ENCODE measurements at regions not wholly inside any gene's neighbourhood (a gene's known extent, or its start where the extent isn't known, plus 50 kb on each side); places are given as distances from the start of the nearest gene placed in this dataset.

GRCh38 chr1:172810480-172811175 lies 151.7 kb downstream of the FASLG start:
- ChIA-PET CTCF (no interaction called here), POLR2A (no interaction called here)
- no TSS peak for BruUV-seq (replicated peaks)
- H3K4me1 Mint-ChIP-seq (ENCODE audit: low read depth, unreplicated experiment): no peaks in the 10 kb centered on the region
- H3K36me3 ChIP-seq (ENCODE audit: control insufficient read depth, insufficient read depth, low read length): no peaks in the 10 kb centered on the region
- H3K27me3 Mint-ChIP-seq (ENCODE audit: insufficient read depth, unreplicated experiment): no peaks in the 10 kb centered on the region
- H3K27ac Mint-ChIP-seq (ENCODE audit: unreplicated experiment): no peak overlapping the region
- H3K9me3 ChIP-seq: peaks cover 6% of the 10 kb centered on the region
- no peak for TF ChIP-seq CTCF (IDR thresholded peaks at IDR 0.05; ENCODE audit: insufficient read depth in 1 of 2, low read depth in 1 of 2, low read length in 1 of 2, severe bottlenecking in 1 of 2, unreplicated experiment in 1 of 2)
- H3K36me3 Mint-ChIP-seq (ENCODE audit: insufficient read depth, unreplicated experiment): no peaks in the 10 kb centered on the region
- intact Hi-C loops (cut with micrococcal nuclease; ENCODE audit: unreplicated experiment): no loop called here
- no peak overlapping the region for H3K4me3 Mint-ChIP-seq (ENCODE audit: unreplicated experiment)
- peaks cover 20% of the 10 kb centered on the region for H3K9me3 Mint-ChIP-seq (ENCODE audit: unreplicated experiment)
- H3K4me3 ChIP-seq (ENCODE audit: low read depth, low read length): no peak overlapping the region
- no peaks in the 10 kb centered on the region for H3K4me1 ChIP-seq
- H3K27me3 ChIP-seq (replicated peaks; ENCODE audit: control insufficient read depth, insufficient read depth, low read length): no peaks in the 10 kb centered on the region
- DNase-seq: no peak

DNA sequence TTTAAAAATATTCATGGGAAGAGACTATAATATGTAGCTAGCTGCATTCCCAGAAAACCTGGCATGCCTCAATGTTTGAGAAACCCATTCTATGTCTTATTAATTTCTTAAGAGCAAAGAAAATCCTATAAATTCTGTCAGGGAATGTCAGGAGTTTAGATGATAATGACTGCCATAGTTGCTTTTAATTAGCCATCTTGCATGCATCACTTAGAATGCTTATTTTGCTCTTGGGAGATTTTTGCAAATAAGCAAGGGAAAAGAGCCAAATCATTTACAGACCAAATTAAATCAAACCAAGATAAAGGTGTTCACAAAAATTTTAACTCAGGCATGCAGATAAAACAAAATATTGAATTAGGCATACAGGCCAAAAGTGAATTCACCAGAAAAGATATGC lies 152.8 kb downstream of the FASLG start:
- peaks cover 3% of the 10 kb centered on the region for H3K27me3 Mint-ChIP-seq (ENCODE audit: insufficient read depth, unreplicated experiment)
- no peak for TF ChIP-seq CTCF (IDR thresholded peaks at IDR 0.05; ENCODE audit: insufficient read depth in 1 of 2, low read depth in 1 of 2, low read length in 1 of 2, severe bottlenecking in 1 of 2, unreplicated experiment in 1 of 2)
- POLR2A ChIA-PET: no interaction called here
- H3K9me3 Mint-ChIP-seq (ENCODE audit: unreplicated experiment): peaks cover 23% of the 10 kb centered on the region
- Histone ChIP-seq H3K9me3 (peaks cover 6% of the 10 kb centered on the region), H3K4me3 (ENCODE audit: low read depth, low read length) (no peak overlapping the region), H3K36me3 (ENCODE audit: control insufficient read depth, insufficient read depth, low read length) (no peaks in the 10 kb centered on the region), H3K4me1 (no peaks in the 10 kb centered on the region), H3K27me3 (replicated peaks; ENCODE audit: control insufficient read depth, insufficient read depth, low read length) (no peaks in the 10 kb centered on the region)
- CTCF ChIA-PET: no interaction called here
- intact Hi-C loops (cut with micrococcal nuclease; ENCODE audit: unreplicated experiment): no loop called here
- no peak overlapping the region for H3K4me3 Mint-ChIP-seq (ENCODE audit: unreplicated experiment)
- no peaks in the 10 kb centered on the region for H3K36me3 Mint-ChIP-seq (ENCODE audit: insufficient read depth, unreplicated experiment)
- no peak overlapping the region for H3K27ac Mint-ChIP-seq (ENCODE audit: unreplicated experiment)
- no peak for DNase-seq
- BruUV-seq (replicated peaks): no TSS peak
- no peaks in the 10 kb centered on the region for H3K4me1 Mint-ChIP-seq (ENCODE audit: low read depth, unreplicated experiment)

DNA sequence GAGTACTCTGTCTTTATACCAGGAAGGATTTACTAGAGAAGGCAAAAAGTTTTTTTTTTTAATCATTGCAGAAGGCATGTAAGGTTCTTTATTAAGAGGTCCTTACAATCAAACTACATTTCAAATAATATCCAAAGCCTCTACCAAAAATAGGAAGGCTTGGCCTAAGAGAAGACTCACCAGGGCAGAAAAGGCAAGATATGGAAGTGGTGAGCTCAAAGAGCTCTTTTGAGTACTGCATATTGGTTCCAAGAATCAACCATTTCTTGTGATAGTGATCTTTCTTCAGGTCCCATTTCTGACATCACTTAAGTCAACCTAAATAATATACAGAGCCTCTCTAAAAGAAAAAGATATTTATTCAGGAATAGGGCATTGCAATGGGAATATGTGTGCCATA lies 153.2 kb downstream of the FASLG start:
- ChIA-PET POLR2A (no interaction called here), CTCF (no interaction called here)
- Histone ChIP-seq H3K36me3 (ENCODE audit: control insufficient read depth, insufficient read depth, low read length) (no peaks in the 10 kb centered on the region), H3K4me1 (no peaks in the 10 kb centered on the region), H3K9me3 (peaks cover 6% of the 10 kb centered on the region), H3K4me3 (ENCODE audit: low read depth, low read length) (no peak overlapping the region), H3K27me3 (replicated peaks; ENCODE audit: control insufficient read depth, insufficient read depth, low read length) (no peaks in the 10 kb centered on the region)
- Mint-ChIP-seq H3K27ac (ENCODE audit: unreplicated experiment) (no peak overlapping the region), H3K36me3 (ENCODE audit: insufficient read depth, unreplicated experiment) (no peaks in the 10 kb centered on the region), H3K27me3 (ENCODE audit: insufficient read depth, unreplicated experiment) (peaks cover 3% of the 10 kb centered on the region), H3K4me3 (ENCODE audit: unreplicated experiment) (no peak overlapping the region), H3K9me3 (ENCODE audit: unreplicated experiment) (peaks cover 23% of the 10 kb centered on the region), H3K4me1 (ENCODE audit: low read depth, unreplicated experiment) (no peaks in the 10 kb centered on the region)
- no peak for DNase-seq
- no TSS peak for BruUV-seq (replicated peaks)
- intact Hi-C loops (cut with micrococcal nuclease; ENCODE audit: unreplicated experiment): no loop called here
- TF ChIP-seq CTCF (IDR thresholded peaks at IDR 0.05; ENCODE audit: insufficient read depth in 1 of 2, low read depth in 1 of 2, low read length in 1 of 2, severe bottlenecking in 1 of 2, unreplicated experiment in 1 of 2): no peak

Data from Caco-2 (cell line).